PC-3 (cell line): ENCODE measurements at regions not wholly inside any gene's neighbourhood (a gene's known extent, or its start where the extent isn't known, plus 50 kb on each side); places are given as distances from the start of the nearest gene placed in this dataset.

Experiments
- ATAC-seq: fragments of 200-7000 bp; cut with Tn5 transposase; 2 replicates; pipeline ENCODE4 v1.9.1; 2020; ENCODE audit warnings: mild to moderate bottlenecking, moderate library complexity
- BruUV-seq: library from RNA; stranded (reverse); fragments of 400-500 nt; replicated peaks from 2 replicates; lab custom pipeline; 2021; lab: Mats Ljungman, UMichigan
- CTCF ChIA-PET: fragments of 300-600 bp; sonication (Branson Sonifier 250); formaldehyde crosslinking; loops from one replicate; lab custom pipeline; 2022; ENCODE audit warnings: antibody characterized with exemption; lab: Charles Lee
- POLR2A ChIA-PET: fragments of 300-600 bp; sonication (Branson Sonifier 250); formaldehyde crosslinking; loops from one replicate; lab custom pipeline; 2022; ENCODE audit warnings: antibody characterized with exemption; ENCODE audit not compliant: unreplicated experiment; lab: Charles Lee
- DNase-seq: peaks from one replicate; pipeline ENCODE4 v3.0.0-alpha.2; 2015
- H2AFZ ChIP-seq: fragments of 300-600 bp; sonication (generic); 2 replicates; pipeline ENCODE4 v1.6.0; 2016; ENCODE audit warnings: antibody characterized with exemption, low read length
- H3F3A ChIP-seq: fragments of 300-600 bp; sonication (generic); one replicate; pipeline ENCODE4 v1.6.0; 2017; ENCODE audit warnings: antibody characterized with exemption, low read length, control low read depth, mild to moderate bottlenecking; ENCODE audit not compliant: unreplicated experiment
- H3K27ac ChIP-seq: fragments of 300-600 bp; sonication (generic); 2 replicates; pipeline ENCODE4 v1.5.1; 2016; ENCODE audit warnings: mild to moderate bottlenecking, low read length
- H3K27me3 ChIP-seq: fragments of 300-600 bp; sonication (generic); 2 replicates; pipeline ENCODE4 v1.6.1; 2016; ENCODE audit warnings: low read length, mixed read lengths
- H3K36me3 ChIP-seq: fragments of 300-600 bp; sonication (generic); 2 replicates; pipeline ENCODE4 v1.6.1; 2016; ENCODE audit warnings: low read depth, mixed run types, low read length, mixed read lengths
- H3K4me1 ChIP-seq: fragments of 300-600 bp; sonication (generic); 2 replicates; pipeline ENCODE4 v1.5.1; 2016; ENCODE audit warnings: low read length; ENCODE audit not compliant: insufficient read depth
- H3K4me2 ChIP-seq: fragments of 300-600 bp; sonication (generic); 2 replicates; pipeline ENCODE4 v1.6.0; 2016; ENCODE audit warnings: low read length
- H3K4me3 ChIP-seq: fragments of 300-600 bp; sonication (generic); 2 replicates; pipeline ENCODE4 v1.5.1; 2016; ENCODE audit warnings: mild to moderate bottlenecking, low read length, mixed read lengths
- H3K79me2 ChIP-seq: fragments of 300-600 bp; sonication (generic); 2 replicates; pipeline ENCODE4 v1.6.1; 2017; ENCODE audit warnings: low read length, mixed read lengths
- H3K9ac ChIP-seq: fragments of 300-600 bp; sonication (generic); 2 replicates; pipeline ENCODE4 v1.6.0; 2016; ENCODE audit warnings: mild to moderate bottlenecking, low read length
- H3K9me2 ChIP-seq: fragments of 300-600 bp; sonication (generic); replicated peaks from 2 replicates; pipeline ENCODE4 v1.6.1; 2016; ENCODE audit warnings: mixed run types, low read length, mixed read lengths
- H3K9me3 ChIP-seq: fragments of 300-600 bp; sonication (generic); 2 replicates; pipeline ENCODE4 v1.6.1; 2016; ENCODE audit warnings: low read length, mixed read lengths
- H4K20me1 ChIP-seq: fragments of 300-600 bp; sonication (generic); 2 replicates; pipeline ENCODE4 v1.6.1; 2016; ENCODE audit warnings: low read length, mixed read lengths
- CTCF ChIP-seq: fragments of 300-600 bp; sonication (generic); conservative IDR thresholded peaks from 2 replicates; pipeline ENCODE4 v1.5.1; 2017; ENCODE audit warnings: antibody characterized with exemption, low read depth, mild to moderate bottlenecking, low read length
- EZH2 ChIP-seq: fragments of 300-600 bp; sonication (generic); IDR thresholded peaks from one replicate; pipeline ENCODE4 v1.6.1; 2017; ENCODE audit warnings: antibody characterized with exemption, mild to moderate bottlenecking, low read length; ENCODE audit not compliant: unreplicated experiment
- EZH2phosphoT487 ChIP-seq: fragments of 300-600 bp; sonication (generic); IDR thresholded peaks from 2 replicates; pipeline ENCODE4 v1.6.1; 2018; ENCODE audit warnings: mild to moderate bottlenecking, antibody characterized with exemption, low read length, borderline replicate concordance
- intact Hi-C: fragments of 100-400 bp; cut with micrococcal nuclease; formaldehyde crosslinking; loops from 2 replicates; pipeline ENCODE4 v1.9.0; 2023

DNA sequence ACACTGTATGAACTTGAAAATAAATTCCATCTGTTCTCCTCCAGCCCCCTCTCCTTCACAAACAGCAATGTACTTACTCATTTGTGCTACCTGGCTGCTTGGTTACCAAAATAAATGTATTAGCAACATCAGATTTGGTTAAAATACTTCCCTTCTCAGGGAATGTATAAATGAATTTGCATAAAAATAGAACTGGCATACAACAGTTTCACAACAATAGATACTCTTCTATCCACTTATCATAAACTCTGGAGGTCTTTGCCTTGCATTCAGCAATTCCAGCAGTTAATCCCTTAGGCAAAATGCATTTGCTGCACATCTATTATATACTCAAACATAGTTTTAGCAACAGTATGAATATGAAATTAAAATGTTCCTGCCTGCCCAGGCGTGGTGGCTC is 658.2 kb downstream of the CENPC start:
- no peaks in the 10 kb centered on the region for H3F3A ChIP-seq
- intact Hi-C loops = no loop called here
- H3K4me1 ChIP-seq = no peaks in the 10 kb centered on the region
- H3K9ac ChIP-seq = no peak overlapping the region
- H3K4me2 ChIP-seq = no peak overlapping the region
- BruUV-seq = no TSS peak
- H3K27me3 ChIP-seq = no peaks in the 10 kb centered on the region
- no peaks in the 10 kb centered on the region for H3K79me2 ChIP-seq
- H3K27ac ChIP-seq = no peak overlapping the region
- no peaks in the 10 kb centered on the region for H3K36me3 ChIP-seq
- no peaks in the 10 kb centered on the region; the same call in 1 of the 2 replicates for H3K9me2 ChIP-seq
- no peak overlapping the region for H2AFZ ChIP-seq
- POLR2A ChIA-PET = no interaction called here
- H3K9me3 ChIP-seq = no peaks in the 10 kb centered on the region
- DNase-seq (no peak), ATAC-seq (no peak)
- no peak overlapping the region for H3K4me3 ChIP-seq
- CTCF ChIA-PET = no interaction called here
- H4K20me1 ChIP-seq = no peaks in the 10 kb centered on the region
- no peak for TF ChIP-seq CTCF
- TF ChIP-seq EZH2phosphoT487 = no peak
- TF ChIP-seq EZH2 = no peak

DNA sequence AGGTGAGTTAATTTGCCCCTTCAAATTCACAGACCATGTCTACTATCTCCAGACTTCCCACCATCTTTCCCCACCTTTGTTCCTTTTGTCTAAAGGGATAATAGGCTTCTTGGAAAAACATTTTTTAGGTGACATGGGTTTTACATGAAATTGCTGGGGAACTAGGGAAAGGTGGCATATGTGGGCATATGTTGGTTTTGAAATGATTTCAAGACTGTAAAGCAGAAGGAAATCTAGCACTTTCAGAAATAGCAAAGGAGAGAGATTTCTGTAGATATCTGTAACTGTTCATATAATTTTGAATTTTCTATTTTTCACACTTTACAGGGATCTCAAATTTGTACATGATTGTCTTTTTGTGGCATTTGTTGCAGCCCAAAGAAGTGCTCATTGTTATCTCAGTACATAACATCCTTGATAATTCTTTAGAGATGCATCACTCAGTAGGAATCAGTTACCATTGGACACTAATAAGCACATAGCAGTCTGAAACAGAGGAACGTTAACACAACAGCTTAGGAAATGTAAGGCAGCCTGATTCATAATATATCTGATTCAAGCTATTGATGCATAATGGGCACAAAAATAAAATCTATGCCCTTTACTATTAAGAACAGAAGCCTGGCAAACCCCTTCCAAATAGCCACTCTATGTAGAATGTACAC is 659.7 kb downstream of the CENPC start:
- TF ChIP-seq EZH2phosphoT487 = no peak
- no peak for TF ChIP-seq EZH2
- TF ChIP-seq CTCF = no peak
- H3F3A ChIP-seq = no peaks in the 10 kb centered on the region
- H3K9me2 ChIP-seq = no peaks in the 10 kb centered on the region; the same call in 1 of the 2 replicates
- no peak for ATAC-seq
- H4K20me1 ChIP-seq = no peaks in the 10 kb centered on the region
- no peaks in the 10 kb centered on the region for H3K27me3 ChIP-seq
- ChIA-PET POLR2A (no interaction called here), CTCF (no interaction called here)
- H2AFZ ChIP-seq = no peak overlapping the region
- no peaks in the 10 kb centered on the region for H3K9me3 ChIP-seq
- intact Hi-C loops = no loop called here
- no peaks in the 10 kb centered on the region for H3K79me2 ChIP-seq
- no peak overlapping the region for H3K27ac ChIP-seq
- no peak for DNase-seq
- H3K4me3 ChIP-seq = no peak overlapping the region
- no peaks in the 10 kb centered on the region for H3K4me1 ChIP-seq
- BruUV-seq = no TSS peak
- H3K4me2 ChIP-seq = no peak overlapping the region
- H3K9ac ChIP-seq = no peak overlapping the region
- H3K36me3 ChIP-seq = no peaks in the 10 kb centered on the region

DNA sequence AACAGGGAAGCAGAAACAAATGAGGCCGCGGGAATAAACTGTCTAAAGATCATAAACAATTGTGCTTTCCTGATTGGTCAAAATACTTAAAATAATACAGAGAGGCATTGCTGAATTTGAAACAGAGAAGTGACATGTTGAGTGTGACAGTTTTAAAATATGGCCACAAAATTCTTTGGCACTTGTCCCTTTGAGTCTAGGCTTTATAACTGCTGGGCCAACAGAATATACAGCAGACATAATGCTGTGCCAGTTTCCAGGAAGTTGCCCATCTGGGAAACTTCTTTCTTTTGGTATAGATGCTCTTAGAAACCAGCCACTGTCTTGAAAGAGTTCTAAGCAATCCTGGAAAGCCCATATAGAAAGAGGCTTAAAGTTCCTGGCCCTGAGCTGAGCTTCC is 668.4 kb downstream of the CENPC start:
- H3K9ac ChIP-seq = no peak overlapping the region
- no peak for ATAC-seq
- no TSS peak for BruUV-seq
- CTCF ChIA-PET = no interaction called here
- H3K36me3 ChIP-seq = no peaks in the 10 kb centered on the region
- H2AFZ ChIP-seq = no peak overlapping the region
- H3K27me3 ChIP-seq = no peaks in the 10 kb centered on the region
- H3K27ac ChIP-seq = no peak overlapping the region
- H3K4me3 ChIP-seq = no peak overlapping the region
- intact Hi-C loops = no loop called here
- no peaks in the 10 kb centered on the region for H3K9me3 ChIP-seq
- no peak overlapping the region for H3K4me2 ChIP-seq
- no peak for TF ChIP-seq EZH2phosphoT487
- TF ChIP-seq CTCF = no peak
- no peak for TF ChIP-seq EZH2
- H3K79me2 ChIP-seq = no peaks in the 10 kb centered on the region
- H3K4me1 ChIP-seq = no peaks in the 10 kb centered on the region
- POLR2A ChIA-PET = no interaction called here
- no peaks in the 10 kb centered on the region for H4K20me1 ChIP-seq
- no peak for DNase-seq
- H3F3A ChIP-seq = no peaks in the 10 kb centered on the region
- H3K9me2 ChIP-seq = no peaks in the 10 kb centered on the region
